Endodermal cell (in vitro differentiated cells): ENCODE measurements at regions not wholly inside any gene's neighbourhood (a gene's known extent, or its start where the extent isn't known, plus 50 kb on each side); places are given as distances from the start of the nearest gene placed in this dataset.

ENCODE experiments used
- DNase-seq: peaks from one replicate; pipeline ENCODE4 v3.0.0-alpha.2; 2017
- H3K27ac ChIP-seq: 2 replicates; pipeline ENCODE4 v1.5.1; 2013; ENCODE audit warnings: mild to moderate bottlenecking, low read depth, low read length, moderate library complexity
- H3K27me3 ChIP-seq: 2 replicates; pipeline ENCODE4 v1.6.1; 2013; ENCODE audit warnings: mild to moderate bottlenecking, low read length, moderate library complexity; ENCODE audit not compliant: insufficient read depth, control insufficient read depth, poor library complexity, severe bottlenecking
- H3K36me3 ChIP-seq: 2 replicates; pipeline ENCODE4 v1.7.0; 2013; ENCODE audit warnings: mild to moderate bottlenecking, low read length, moderate library complexity; ENCODE audit not compliant: control insufficient read depth, insufficient read depth
- H3K4me1 ChIP-seq: one replicate; pipeline ENCODE4 v1.7.0; 2013; ENCODE audit warnings: low read length; ENCODE audit not compliant: control insufficient read depth, insufficient read depth
- H3K4me3 ChIP-seq: 2 replicates; pipeline ENCODE4 v1.5.1; 2013; ENCODE audit warnings: mild to moderate bottlenecking, low read length, moderate library complexity
- H3K9ac ChIP-seq: 2 replicates; pipeline ENCODE4 v1.6.1; 2013; ENCODE audit warnings: mild to moderate bottlenecking, low read length, moderate library complexity; ENCODE audit not compliant: poor library complexity, severe bottlenecking; ENCODE audit errors: extremely low read depth
- H3K9me3 ChIP-seq: 2 replicates; pipeline ENCODE4 v1.6.1; 2013; ENCODE audit warnings: mild to moderate bottlenecking, low read length, moderate library complexity; ENCODE audit not compliant: control insufficient read depth
- H3K27ac Mint-ChIP-seq: 2 replicates; pipeline ENCODE4 v1.8.0; 2020; ENCODE audit warnings: mixed read lengths
- H3K27me3 Mint-ChIP-seq: 2 replicates; pipeline ENCODE4 v1.8.0; 2021; ENCODE audit warnings: mild to moderate bottlenecking, mixed read lengths; ENCODE audit not compliant: insufficient read depth
- H3K36me3 Mint-ChIP-seq: 2 replicates; pipeline ENCODE4 v1.8.0; 2020; ENCODE audit warnings: low read depth, mixed read lengths
- H3K4me1 Mint-ChIP-seq: 2 replicates; pipeline ENCODE4 v1.8.0; 2020; ENCODE audit warnings: mixed read lengths
- H3K4me3 Mint-ChIP-seq: 2 replicates; pipeline ENCODE4 v1.8.0; 2020; ENCODE audit warnings: mild to moderate bottlenecking, moderate library complexity, mixed read lengths
- H3K9me3 Mint-ChIP-seq: 2 replicates; pipeline ENCODE4 v1.8.0; 2020; ENCODE audit warnings: mild to moderate bottlenecking, mixed read lengths
- CTCF ChIP-seq: fragments of 200-600 bp; sonication (generic); conservative IDR thresholded peaks from 2 replicates; pipeline ENCODE4 v1.5.0; 2021; ENCODE audit warnings: antibody characterized with exemption, mild to moderate bottlenecking
- WGBS, 2 experiments: methylation state at CpG; one replicate each; pipeline versions ENCODE4 v1.1.5 to v1.1.7; 2013; ENCODE audit warnings: missing lambda C conversion rate in 2 of 2, mixed read lengths in 1 of 2; ENCODE audit not compliant: insufficient coverage in 1 of 2, insufficient read length in 1 of 2; 5-methylcytosine and 5-hydroxymethylcytosine counted together

GRCh38 chr13:72230131-72230530, 363.1 kb upstream of the DACH1 start:
- H3K27ac ChIP-seq: no peak overlapping the region
- H3K27ac Mint-ChIP-seq: no peak overlapping the region
- H3K4me3 Mint-ChIP-seq: no peak overlapping the region
- no peaks in the 10 kb centered on the region for H3K4me1 Mint-ChIP-seq
- no peaks in the 10 kb centered on the region for H3K27me3 ChIP-seq
- peaks cover 2% of the 10 kb centered on the region for H3K9me3 Mint-ChIP-seq
- no peaks in the 10 kb centered on the region for H3K36me3 ChIP-seq
- H3K36me3 Mint-ChIP-seq: no peaks in the 10 kb centered on the region
- 82 to 100% methylated on average over 1 to 3 of the region's 3 CpGs for WGBS, 2 experiments
- no peak overlapping the region for H3K9ac ChIP-seq
- no peak overlapping the region for H3K4me3 ChIP-seq
- no peak for TF ChIP-seq CTCF
- DNase-seq: no peak
- no peaks in the 10 kb centered on the region for H3K4me1 ChIP-seq
- no peaks in the 10 kb centered on the region for H3K9me3 ChIP-seq
- no peaks in the 10 kb centered on the region for H3K27me3 Mint-ChIP-seq

GRCh38 chr13:72229067-72229466, 362.1 kb upstream of the DACH1 start:
- Histone ChIP-seq H3K27ac (no peak overlapping the region), H3K27me3 (no peaks in the 10 kb centered on the region), H3K9me3 (no peaks in the 10 kb centered on the region), H3K36me3 (no peaks in the 10 kb centered on the region), H3K4me1 (no peaks in the 10 kb centered on the region), H3K9ac (no peak overlapping the region), H3K4me3 (no peak overlapping the region)
- Mint-ChIP-seq H3K9me3 (peaks cover 2% of the 10 kb centered on the region), H3K4me3 (no peak overlapping the region), H3K27ac (no peak overlapping the region), H3K36me3 (no peaks in the 10 kb centered on the region), H3K4me1 (no peaks in the 10 kb centered on the region), H3K27me3 (no peaks in the 10 kb centered on the region)
- DNase-seq: no peak
- no peak for TF ChIP-seq CTCF

- peak; percentile 93 for DNase-seq
- Histone ChIP-seq H3K27ac (no peak overlapping the region), H3K4me3 (no peak overlapping the region), H3K36me3 (no peaks in the 10 kb centered on the region), H3K27me3 (no peaks in the 10 kb centered on the region), H3K9me3 (no peaks in the 10 kb centered on the region), H3K4me1 (no peaks in the 10 kb centered on the region), H3K9ac (no peak overlapping the region)
- Mint-ChIP-seq H3K4me3 (no peak overlapping the region), H3K9me3 (peaks cover 2% of the 10 kb centered on the region), H3K36me3 (no peaks in the 10 kb centered on the region), H3K27me3 (no peaks in the 10 kb centered on the region), H3K27ac (no peak overlapping the region), H3K4me1 (no peaks in the 10 kb centered on the region)
- TF ChIP-seq CTCF: peak; percentile 90
- WGBS, 2 experiments: 52 to 79% methylated on average over 4 to 9 of the region's 9 CpGs
Observed at GRCh38 chr13:72221276-72221962, 354.4 kb upstream of the DACH1 start.
